ENCODE measurements at regions not wholly inside any gene's neighbourhood (a gene's known extent, or its start where the extent isn't known, plus 50 kb on each side); places are given as distances from the start of the nearest gene placed in this dataset.

- Histone ChIP-seq H3K79me2 (ENCODE audit: control insufficient read depth, insufficient read depth, low read length) (no peaks in the 10 kb centered on the region), H3K9me3 (replicated peaks; ENCODE audit: control insufficient read depth, insufficient read depth, low read length) (no peaks in the 10 kb centered on the region), H3K4me3 (no peak overlapping the region), H2AFZ (ENCODE audit: control insufficient read depth, low read depth, low read length) (no peak overlapping the region), H3K27me3 (replicated peaks in 1 of 2; ENCODE audit: control insufficient read depth in 2 of 2, insufficient read depth in 2 of 2, low read length in 1 of 2) (0 out of 4 replicates have a peak, but pooled peaks cover 0 to 2% of the 10 kb centered on the region in 2 experiments), H3K9ac (ENCODE audit: control insufficient read depth, insufficient read depth, low read length) (no peak overlapping the region), H3K4me1 (ENCODE audit: control insufficient read depth, insufficient read depth, low read length) (no peaks in the 10 kb centered on the region), H4K20me1 (ENCODE audit: control insufficient read depth, insufficient read depth) (no peaks in the 10 kb centered on the region), H3K4me2 (ENCODE audit: control insufficient read depth, insufficient read depth) (no peak overlapping the region), H3K36me3 (ENCODE audit: control insufficient read depth in 2 of 2, insufficient read depth in 2 of 2, low read length in 1 of 2) (no peaks in the 10 kb centered on the region), H3K27ac (ENCODE audit: control insufficient read depth, insufficient read depth) (no peak overlapping the region)
- intact Hi-C loops (cut with micrococcal nuclease; ENCODE audit: unreplicated experiment), result no loop called here
- FAIRE-seq (no peak), DNase-seq (ENCODE audit: low read depth, low spot score) (no peak), ATAC-seq (no peak)
- in situ Hi-C loops (cut with MboI), result no loop called here
- POLR2A ChIA-PET, result no interaction called here
- SMC1A ChIA-PET (ENCODE audit: uncharacterized antibody, unreplicated experiment), result interaction anchor here (1.6 kb wide), 1 partner anchor 11 kb away, joined by 4 read pairs; no protein-coding TSS in a partner anchor
- no TSS peak for BruUV-seq (replicated peaks)
- RAD21 ChIA-PET (ENCODE audit: unreplicated experiment), result no interaction called here
- CTCF ChIA-PET, result no interaction called here
- 37% methylated on average over 9 of the region's 9 CpGs for WGBS (ENCODE audit: insufficient coverage, insufficient replicate concordance, low lambda C conversion rate, missing lambda C conversion rate)
- no peak for TF ChIP-seq POLR2A (IDR thresholded peaks at IDR 0.05; ENCODE audit: low read depth, low read length)
- no peak for TF ChIP-seq HDGF (IDR thresholded peaks at IDR 0.05)
- no peak for TF ChIP-seq BCL3 (IDR thresholded peaks at IDR 0.05; ENCODE audit: borderline replicate concordance, insufficient read depth, low read depth, low read length, poor library complexity, severe bottlenecking)
- no peak for TF ChIP-seq EED (IDR thresholded peaks at IDR 0.05; ENCODE audit: low read depth)
- TF ChIP-seq TAF1 (IDR thresholded peaks at IDR 0.05; ENCODE audit: borderline replicate concordance, low read depth, low read length), result no peak
- TF ChIP-seq SIX5 (IDR thresholded peaks at IDR 0.05; ENCODE audit: low read depth, low read length, severe bottlenecking), result no peak
- TF ChIP-seq FOXK2 (IDR thresholded peaks at IDR 0.05), result no peak
- TF ChIP-seq CBFB (IDR thresholded peaks at IDR 0.05; ENCODE audit: low read depth), result no peak
Measured at GRCh38 chr9:557601-558201, 283.8 kb upstream of the DMRT1 start.

All from GM12878 (cell line).